ENCODE measurements at regions not wholly inside any gene's neighbourhood (a gene's known extent, or its start where the extent isn't known, plus 50 kb on each side); places are given as distances from the start of the nearest gene placed in this dataset.

GRCh38 chr5:87095787-87096186 lies 171.9 kb upstream of the RASA1 start:
- Histone ChIP-seq H3K36me3 (no peaks in the 10 kb centered on the region), H3K27me3 (no peaks in the 10 kb centered on the region), H3K9me3 (no peaks in the 10 kb centered on the region), H3K4me1 (no peaks in the 10 kb centered on the region), H3K4me3 (no peak overlapping the region), H3K27ac (no peak overlapping the region)
- DNase-seq (ENCODE audit: low spot score) = no peak
- TF ChIP-seq, protein P1, sequence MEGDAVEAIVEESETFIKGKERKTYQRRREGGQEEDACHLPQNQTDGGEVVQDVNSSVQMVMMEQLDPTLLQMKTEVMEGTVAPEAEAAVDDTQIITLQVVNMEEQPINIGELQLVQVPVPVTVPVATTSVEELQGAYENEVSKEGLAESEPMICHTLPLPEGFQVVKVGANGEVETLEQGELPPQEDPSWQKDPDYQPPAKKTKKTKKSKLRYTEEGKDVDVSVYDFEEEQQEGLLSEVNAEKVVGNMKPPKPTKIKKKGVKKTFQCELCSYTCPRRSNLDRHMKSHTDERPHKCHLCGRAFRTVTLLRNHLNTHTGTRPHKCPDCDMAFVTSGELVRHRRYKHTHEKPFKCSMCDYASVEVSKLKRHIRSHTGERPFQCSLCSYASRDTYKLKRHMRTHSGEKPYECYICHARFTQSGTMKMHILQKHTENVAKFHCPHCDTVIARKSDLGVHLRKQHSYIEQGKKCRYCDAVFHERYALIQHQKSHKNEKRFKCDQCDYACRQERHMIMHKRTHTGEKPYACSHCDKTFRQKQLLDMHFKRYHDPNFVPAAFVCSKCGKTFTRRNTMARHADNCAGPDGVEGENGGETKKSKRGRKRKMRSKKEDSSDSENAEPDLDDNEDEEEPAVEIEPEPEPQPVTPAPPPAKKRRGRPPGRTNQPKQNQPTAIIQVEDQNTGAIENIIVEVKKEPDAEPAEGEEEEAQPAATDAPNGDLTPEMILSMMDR (IDR thresholded peaks at IDR 0.05) = no peak

GRCh38 chr5:87097664-87098063 lies 170.0 kb upstream of the RASA1 start:
- no peaks in the 10 kb centered on the region for H3K9me3 ChIP-seq
- no peak for DNase-seq (ENCODE audit: low spot score)
- no peaks in the 10 kb centered on the region for H3K27me3 ChIP-seq
- H3K27ac ChIP-seq = no peak overlapping the region
- H3K4me1 ChIP-seq = no peaks in the 10 kb centered on the region
- H3K36me3 ChIP-seq = no peaks in the 10 kb centered on the region
- TF ChIP-seq, protein P1 (IDR thresholded peaks at IDR 0.05) = no peak
- H3K4me3 ChIP-seq = no peak overlapping the region

GRCh38 chr5:87099291-87099839 lies 168.3 kb upstream of the RASA1 start:
- Histone ChIP-seq H3K9me3 (no peaks in the 10 kb centered on the region), H3K36me3 (no peaks in the 10 kb centered on the region), H3K27me3 (no peaks in the 10 kb centered on the region), H3K4me3 (no peak overlapping the region), H3K4me1 (no peaks in the 10 kb centered on the region), H3K27ac (no peak overlapping the region)
- TF ChIP-seq, protein P1 (IDR thresholded peaks at IDR 0.05) = no peak
- DNase-seq (ENCODE audit: low spot score) = no peak

DNA sequence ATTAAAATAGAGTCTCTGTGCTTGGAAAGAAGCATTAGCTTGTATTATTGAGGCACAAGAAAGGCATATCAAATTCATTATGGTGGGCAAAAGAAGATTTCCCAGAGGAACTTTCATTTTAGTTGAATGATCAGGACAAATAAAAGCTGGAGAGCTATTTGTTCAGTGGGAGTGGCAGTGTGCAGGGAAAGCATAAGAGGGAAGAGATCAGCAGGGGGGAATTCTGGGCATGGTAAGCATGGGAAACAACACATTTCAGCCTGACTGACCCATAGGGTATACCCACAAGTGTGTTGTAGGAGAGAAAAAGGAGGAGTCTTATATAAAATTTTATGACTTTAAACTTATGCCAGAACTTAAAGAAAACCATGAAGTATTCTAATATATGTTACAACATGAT lies 167.7 kb upstream of the RASA1 start:
- Histone ChIP-seq H3K27me3 (no peaks in the 10 kb centered on the region), H3K27ac (no peak overlapping the region), H3K4me3 (no peak overlapping the region), H3K9me3 (no peaks in the 10 kb centered on the region), H3K36me3 (no peaks in the 10 kb centered on the region), H3K4me1 (no peaks in the 10 kb centered on the region)
- TF ChIP-seq, protein P1 (IDR thresholded peaks at IDR 0.05) = no peak
- DNase-seq (ENCODE audit: low spot score) = no peak

DNA sequence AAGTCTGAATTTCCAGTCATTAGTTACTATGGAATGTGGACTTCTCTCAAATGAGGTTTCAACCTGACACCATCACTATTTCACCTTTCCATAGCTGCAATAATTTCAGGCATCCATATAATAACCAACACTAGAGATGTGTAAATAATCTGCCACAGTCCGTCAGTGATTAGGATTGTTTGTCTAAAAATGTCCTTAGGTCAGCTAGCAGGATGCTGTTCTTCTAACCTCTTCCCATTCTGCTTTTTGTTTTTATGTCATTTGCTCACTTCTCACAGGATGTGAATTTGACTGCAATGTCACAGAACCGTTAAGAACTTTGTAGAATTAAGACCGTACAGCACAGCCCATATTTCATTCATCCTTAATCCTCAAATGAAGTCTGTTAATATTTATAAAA lies 166.4 kb upstream of the RASA1 start:
- no peak for DNase-seq (ENCODE audit: low spot score)
- H3K27me3 ChIP-seq = no peaks in the 10 kb centered on the region
- TF ChIP-seq, protein P1 (IDR thresholded peaks at IDR 0.05) = no peak

DNA sequence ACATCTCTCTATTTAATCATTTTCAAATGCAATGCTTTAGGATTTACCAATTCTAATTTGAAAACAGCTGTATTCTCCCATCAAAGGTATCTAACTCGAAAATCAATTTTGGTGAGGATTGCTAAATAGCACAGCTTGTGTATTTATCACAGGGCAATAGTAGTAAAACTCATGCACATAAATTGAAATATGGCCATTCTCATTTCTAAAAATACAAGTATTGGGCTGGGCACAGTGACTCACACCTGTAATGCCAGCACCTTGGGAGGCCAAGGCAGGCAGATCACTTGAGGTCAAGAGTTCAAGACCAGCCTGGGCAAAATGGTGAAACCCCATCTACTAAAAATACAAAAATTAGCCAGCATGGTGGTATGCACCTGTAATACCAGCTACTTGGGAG lies 164.8 kb upstream of the RASA1 start:
- DNase-seq (ENCODE audit: low spot score) = no peak
- no peak overlapping the region for H3K27ac ChIP-seq
- H3K9me3 ChIP-seq = no peaks in the 10 kb centered on the region
- no peaks in the 10 kb centered on the region for H3K4me1 ChIP-seq
- TF ChIP-seq, protein P1 (IDR thresholded peaks at IDR 0.05) = no peak
- H3K4me3 ChIP-seq = no peak overlapping the region
- no peaks in the 10 kb centered on the region for H3K36me3 ChIP-seq
- H3K27me3 ChIP-seq = no peaks in the 10 kb centered on the region

More for the DNA sequence above, 166.4 kb upstream of the RASA1 start:
- Histone ChIP-seq H3K36me3 (no peaks in the 10 kb centered on the region), H3K27ac (no peak overlapping the region), H3K9me3 (no peaks in the 10 kb centered on the region), H3K4me3 (no peak overlapping the region), H3K4me1 (no peaks in the 10 kb centered on the region)
